Brain pericyte (primary cell): ENCODE measurements at regions not wholly inside any gene's neighbourhood (a gene's known extent, or its start where the extent isn't known, plus 50 kb on each side); places are given as distances from the start of the nearest gene placed in this dataset.
"Not testable (repeated sequence)": the region's sequence is repeated elsewhere in the genome, so short reads cannot be mapped to it uniquely, and the experiment has no call there.

Source experiments
- DNase-seq: peaks from one replicate; pipeline ENCODE4 v3.0.0-alpha.2; 2012; ENCODE audit warnings: low read depth, low spot score

DNA sequence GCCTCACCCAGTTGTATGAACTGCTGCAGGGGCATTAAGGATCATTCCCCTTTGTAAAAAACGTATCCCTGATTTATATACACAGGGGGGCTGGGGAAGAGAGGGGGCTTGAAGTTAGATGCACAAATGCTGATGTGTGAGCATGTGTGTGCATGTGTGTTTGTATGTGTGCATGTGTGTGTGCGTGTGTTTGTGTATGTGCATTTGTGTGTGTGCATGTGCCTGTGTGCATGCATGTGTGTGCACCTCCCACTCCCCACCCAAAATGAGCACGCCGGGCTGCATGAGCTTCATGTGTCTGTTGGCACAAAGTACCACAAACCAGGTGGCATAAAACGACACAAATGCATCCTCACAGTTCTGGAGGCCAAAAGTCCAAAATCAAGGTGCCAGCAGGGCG is 1315.2 kb downstream of the TBC1D22A start:
- DNase-seq: no peak

DNA sequence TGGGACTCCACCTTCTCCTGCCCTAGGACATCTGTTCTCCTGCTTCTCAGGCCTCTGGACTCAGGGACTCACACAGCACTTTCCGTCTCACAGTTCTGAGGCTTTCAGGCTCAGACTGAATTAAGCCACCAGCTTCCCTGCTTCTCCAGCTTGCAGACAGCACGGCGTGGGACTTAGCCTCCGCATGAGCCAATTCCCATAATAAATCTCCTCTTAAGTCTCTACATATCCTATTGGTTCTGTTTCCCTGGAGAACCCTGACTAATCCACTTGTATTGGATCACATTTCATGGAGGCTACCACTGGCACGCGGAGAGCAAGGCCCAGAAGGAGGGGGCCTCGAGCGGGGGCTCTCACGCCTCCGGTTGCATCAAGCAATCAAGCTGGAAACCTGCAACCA is 1313.6 kb downstream of the TBC1D22A start:
- no peak for DNase-seq

DNA sequence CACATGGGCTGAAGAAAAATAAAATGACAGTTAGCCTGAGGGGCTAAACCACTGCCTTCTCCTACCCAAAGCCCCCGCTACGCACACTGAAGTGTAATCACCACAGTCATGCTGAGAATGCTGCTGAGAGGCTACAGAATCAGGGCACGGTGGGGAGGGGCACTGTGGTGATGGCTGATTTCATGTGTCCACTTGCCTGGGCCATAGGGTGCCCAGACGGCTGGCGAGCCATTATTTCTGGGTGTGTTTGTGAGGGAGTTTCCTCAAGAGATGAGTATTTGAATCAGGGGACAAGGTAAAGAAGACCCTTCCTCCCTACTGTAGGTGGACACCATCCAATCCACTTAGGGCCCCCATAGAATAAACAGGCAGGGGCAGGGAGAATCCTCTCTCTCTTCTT is 1313.2 kb downstream of the TBC1D22A start:
- DNase-seq: no peak

DNA sequence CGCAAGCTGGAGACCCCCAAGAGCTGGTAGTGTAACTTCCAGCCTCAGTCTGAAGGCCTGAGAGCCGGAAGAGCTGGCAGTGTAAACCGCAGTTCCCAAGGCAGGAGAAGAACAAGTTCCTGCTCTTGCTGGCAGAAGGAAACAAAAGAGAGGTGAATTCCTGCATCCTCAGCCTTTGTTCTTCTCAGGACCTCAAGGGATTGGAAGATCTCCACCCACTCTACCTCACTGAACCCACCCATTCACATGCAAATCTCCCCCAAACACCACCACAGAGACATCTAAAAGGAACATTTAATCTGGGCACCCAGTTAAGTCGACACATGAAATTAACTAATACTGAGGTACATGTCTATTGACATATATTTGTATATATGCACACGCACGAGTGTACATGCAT is 1310.3 kb downstream of the TBC1D22A start:
- no peak for DNase-seq

DNA sequence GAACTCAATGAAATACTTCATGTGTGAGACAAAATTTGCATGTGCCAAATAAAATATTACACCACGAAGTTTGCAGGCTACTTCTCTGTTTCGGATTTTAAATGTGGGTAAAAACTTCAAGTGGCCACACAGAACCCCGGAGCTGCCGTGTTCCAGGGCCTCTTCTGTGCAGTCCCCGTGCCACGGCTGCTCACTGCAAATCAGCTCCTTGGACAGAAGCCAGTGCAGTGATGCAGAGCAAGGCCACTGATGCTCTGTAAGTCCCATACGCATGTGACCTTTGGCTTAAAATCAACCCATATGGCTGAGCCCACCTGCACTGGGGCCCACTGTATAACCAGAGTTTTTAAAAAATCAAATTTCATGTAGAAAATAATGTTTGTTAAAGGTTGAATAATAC is 1309.4 kb downstream of the TBC1D22A start:
- no peak for DNase-seq

DNA sequence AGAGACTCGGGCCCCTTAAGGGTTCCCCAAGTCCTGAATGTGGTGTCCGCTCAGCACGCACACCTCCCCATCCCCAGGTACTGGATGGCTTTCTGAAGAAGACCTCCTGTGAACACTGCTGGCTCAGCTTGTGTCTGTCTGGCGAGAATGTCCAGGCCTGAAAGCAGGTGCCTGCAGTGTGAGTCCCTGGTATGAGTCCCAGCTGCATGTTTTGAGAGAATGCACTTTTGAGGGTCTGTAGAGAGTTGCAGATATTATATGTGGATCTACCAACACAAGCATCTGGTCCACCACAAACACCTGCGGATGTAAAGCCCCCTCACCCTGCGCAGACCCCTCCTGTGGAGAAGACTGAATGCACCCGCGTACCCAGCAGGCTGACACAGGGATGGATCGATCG is 1308.9 kb downstream of the TBC1D22A start:
- no peak for DNase-seq

DNA sequence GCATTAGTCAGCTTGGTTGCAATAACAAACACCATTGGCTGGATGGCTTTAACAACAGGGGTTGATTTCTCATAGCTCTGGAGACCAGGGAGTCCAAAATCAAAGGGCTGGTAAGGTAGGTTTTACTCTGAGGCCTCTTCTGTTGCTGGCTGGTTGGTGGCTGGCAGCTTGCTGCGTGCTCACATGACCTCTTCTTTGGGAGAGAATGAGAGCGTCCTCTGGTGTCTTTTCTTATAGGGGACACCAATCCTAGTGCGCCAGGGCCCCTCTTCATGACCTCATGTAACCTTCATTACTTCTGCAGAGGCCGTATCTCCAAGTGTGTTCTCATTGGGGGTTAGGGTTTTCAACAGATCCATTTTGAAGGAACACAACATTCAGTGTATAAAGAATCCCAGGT is 1308.3 kb downstream of the TBC1D22A start:
- no peak for DNase-seq

DNA sequence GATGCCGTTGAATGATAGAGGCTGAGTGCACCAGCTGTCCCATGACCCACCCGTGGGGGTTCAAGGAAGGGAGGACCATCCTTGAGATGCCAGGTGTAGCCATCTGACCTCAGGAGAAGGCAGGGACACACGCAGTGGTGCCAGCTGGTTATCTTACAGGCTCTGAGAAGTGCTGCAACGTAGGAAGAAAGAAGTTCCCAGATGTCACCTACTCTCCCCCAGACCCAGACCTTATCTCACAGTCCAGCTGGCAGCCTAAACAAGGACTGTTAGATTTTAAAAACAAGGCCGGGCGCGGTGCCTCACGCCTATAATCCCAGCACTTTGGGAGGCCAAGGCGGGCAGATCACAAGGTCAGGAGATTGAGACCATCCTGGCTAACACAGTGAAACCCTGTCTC is 1307.6 kb downstream of the TBC1D22A start:
- DNase-seq: no peak

DNA sequence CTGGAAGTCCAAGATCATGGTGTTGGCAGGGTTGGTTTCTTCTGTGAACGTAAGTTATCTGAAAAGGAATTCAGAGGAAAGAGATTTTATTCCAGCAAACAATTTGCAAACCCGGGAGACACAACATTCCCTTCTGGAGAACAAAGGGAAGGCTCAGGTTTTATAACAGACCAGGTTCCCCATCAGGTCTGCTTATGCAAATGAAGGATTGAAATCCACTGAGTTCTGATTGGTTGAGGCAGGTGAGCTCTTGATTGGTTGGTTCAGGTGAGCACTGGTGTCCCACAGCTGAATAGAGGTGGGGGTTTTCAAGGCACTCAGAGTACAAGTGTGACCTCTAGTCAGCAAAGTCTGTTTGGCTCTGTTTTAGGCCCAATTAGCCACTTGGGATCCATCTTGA is 1306.8 kb downstream of the TBC1D22A start:
- no peak for DNase-seq

DNA sequence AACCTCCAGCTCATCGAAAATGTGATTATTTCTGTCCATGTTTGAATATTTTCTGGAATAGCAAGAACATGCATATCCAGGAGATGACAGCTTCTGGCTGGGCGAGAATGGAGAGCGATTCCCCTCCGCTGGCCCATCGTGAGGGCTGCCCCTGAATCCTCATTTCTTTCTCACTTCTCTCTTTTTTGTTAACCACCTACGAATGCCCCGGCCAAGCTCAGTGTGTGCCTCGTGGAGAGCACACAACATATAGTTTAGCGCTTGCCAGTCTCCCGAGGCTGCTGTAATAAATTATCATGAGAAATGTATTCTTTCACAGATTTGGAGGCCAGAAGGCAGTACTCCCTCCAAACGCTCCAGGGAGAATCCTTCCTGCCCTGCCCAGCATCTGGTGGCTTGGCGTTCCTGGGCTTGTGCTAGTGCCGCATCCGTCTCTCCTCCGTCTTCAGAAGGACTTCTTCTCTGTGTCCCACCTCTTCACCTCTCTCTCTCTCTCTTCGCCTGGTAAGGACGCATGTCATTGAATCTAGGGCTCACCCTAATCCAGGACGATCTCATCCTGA is 1306.0 kb downstream of the TBC1D22A start:
- no peak for DNase-seq

DNA sequence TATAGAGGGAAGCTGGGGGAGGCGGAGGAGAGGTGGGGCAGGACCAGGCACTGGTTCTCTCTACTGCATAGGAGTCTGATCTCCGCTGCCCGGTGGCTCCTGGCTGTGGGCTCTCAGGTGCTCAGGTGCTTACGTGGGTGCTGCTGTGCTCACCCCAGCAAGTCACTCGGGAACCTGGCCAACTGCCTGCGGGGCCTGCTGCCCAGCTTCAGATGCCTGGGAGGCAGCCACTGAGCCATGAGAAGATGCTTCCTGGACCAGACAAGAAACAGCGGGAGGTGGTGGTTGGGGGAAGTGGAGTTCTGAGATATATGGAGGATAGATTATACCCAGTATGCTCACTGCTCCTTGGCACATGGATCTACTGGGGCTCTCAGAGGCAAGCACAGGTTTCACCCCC is 1303.4 kb downstream of the TBC1D22A start:
- DNase-seq: no peak

DNA sequence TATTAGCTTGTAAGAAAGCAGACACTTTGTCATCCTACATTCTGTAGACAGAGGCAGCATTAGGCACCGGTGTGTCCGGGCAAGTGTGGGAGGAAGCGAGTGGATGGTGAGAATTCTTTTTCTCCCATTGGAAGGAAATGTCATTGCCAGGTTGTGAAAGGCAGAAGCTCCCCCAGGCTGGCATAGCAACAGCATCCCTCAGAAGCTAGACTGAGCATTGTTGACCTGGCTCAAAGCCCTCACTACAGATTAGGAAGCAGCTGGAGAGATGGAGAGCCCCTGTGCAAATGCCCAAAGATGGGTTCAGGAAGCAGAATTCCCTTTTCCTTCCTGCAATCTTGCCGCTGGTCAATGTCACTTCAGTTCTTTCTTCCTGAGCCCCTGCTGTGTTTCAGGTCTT is 1299.3 kb downstream of the TBC1D22A start:
- no peak for DNase-seq

DNA sequence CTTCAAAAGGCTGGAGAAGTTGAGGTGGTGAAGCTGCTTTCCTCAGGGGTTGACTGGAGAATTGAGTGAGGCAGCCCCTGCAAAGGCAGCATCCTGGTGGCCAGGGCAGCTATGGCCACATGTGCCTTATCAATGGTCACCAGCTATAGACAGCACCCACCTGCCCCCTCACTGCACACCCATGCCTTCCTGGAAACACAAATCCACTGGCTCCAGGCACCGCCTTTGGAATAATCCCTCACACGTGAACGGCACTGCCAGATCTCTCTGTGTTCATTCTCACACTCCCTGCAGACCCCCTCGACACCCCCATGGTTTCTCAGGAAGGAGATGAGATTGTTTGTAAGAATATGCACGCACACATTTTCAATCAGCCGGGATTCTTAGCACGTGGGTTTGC is 1297.8 kb downstream of the TBC1D22A start:
- DNase-seq: no peak

DNA sequence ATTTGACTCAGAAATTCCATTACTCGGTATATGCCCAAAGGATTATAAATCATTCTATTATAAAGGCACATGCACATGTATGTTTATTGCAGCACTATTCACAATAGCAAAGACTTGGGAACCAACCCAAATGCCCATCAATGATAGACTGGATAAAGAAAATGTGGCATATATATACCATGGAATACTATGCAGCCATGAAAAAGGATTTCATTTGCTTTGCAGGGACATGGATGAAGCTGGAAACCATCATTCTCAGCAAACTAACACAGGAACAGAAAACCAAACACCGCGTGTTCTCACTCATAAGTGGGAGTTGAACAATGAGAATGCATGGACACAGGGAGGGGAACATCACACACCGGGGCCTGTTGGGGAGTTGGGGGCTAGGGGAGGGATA is 1297.1 kb downstream of the TBC1D22A start:
- DNase-seq: not testable (repeated sequence)

DNA sequence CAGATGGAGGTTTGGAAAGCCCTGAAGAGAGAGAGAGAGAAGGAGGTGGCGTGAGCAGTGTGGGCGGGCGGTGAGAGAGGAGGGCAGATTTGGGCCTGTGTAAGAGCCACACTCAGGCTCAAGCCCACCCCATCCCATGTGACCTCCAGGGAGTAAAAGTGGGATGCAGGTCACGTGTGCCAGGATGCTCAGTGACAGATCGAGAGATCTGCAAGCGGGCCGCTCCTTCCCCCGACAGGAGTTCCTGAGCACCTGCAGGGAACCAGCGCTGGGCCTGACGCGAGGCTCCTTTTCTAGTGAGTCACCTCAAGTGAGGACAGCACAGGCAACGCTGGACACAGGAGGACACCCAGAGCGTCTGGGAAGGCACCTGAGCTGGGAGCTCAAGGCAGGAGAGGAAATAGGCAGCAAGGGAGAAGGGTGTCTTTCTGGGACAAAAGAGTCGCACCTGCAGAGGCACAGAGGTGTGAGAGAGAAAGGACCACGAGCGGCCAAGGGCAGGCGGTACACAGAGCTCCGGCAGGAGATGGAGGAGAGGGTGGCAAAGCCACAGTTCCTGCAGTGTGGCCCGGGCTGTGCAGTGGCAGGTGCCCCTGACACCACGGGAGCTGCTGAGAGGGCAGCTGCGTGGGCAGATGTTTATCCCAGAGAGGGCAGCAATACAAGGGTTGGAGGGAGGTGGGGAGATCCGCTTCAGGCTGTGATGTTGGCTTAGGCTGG is 1294.8 kb downstream of the TBC1D22A start:
- DNase-seq: no peak

DNA sequence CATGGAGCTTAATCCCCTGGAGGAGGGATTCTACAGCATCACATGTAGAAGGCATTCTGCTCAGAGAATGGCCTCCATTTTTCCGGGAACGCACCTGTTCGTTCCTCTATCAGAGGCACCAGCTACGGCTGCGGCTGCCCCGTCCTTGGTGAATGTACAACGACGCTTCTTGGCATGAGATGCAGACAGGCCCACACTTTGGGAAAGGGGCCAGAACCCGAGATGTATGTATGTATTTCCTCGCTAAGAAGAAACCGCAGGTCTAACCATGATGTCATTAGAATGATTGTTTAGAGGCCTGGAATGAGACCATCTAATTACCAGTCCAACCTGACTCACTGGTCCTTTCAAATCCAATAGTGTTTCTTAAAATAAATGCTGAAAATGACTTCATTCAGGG is 1293.4 kb downstream of the TBC1D22A start:
- DNase-seq: no peak

DNA sequence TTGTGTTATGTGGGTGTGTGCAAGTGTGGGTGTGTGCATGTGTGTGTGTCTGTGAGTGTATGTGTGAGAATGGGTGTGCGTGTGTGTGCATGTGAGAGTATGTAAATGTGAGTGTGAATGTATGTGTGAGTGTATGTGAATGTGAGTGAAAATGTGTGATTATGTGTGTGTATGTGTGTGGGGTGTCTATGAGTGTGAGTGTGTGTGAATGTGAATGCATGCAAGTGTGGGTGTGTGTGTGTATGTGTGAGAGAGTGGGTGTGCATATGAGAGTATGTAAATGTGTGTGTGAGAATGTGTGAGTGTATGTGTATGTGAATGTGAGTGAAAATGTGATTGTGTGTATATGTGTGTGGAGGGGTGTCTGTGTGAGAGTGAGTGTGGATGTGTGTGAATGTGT is 1292.7 kb downstream of the TBC1D22A start:
- no peak for DNase-seq

DNA sequence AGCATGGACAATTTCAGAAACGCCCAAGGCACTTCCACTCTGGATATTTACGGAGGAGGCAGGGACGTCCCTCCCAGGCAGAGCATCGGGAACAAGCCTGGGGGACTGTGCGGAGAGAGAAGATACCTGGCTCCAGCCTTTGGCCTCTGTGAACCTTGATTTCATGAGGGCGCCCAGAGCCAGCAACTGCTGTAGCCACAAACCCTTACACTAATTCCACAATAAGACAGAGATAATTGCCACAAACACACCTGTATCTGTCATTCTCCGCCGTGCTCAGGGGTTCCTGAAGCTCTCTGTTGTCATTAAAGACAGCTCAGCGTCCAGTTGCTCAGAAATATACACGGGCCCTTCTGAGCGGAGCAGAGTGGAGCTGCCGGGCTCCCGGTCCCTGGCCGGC is 1292.1 kb downstream of the TBC1D22A start:
- no peak for DNase-seq

DNA sequence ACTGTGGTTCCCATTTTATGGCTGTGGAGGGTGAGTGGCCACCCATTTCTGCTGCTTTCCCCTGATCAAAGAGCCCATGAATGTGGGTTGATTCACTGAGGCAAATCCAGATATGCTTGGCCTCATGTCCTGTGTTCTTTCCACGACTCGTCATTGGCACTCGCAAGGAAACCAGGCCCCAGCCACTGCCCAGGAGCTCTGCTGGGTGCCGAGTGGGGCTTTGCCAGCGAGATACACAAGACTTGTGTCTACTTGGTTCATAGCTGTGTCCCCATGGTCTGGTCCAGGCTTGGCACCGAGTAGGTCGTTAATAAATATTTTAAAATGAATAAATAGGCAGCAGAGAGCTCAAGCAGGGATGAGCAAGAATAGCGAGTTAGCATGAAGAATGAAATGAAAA is 1291.5 kb downstream of the TBC1D22A start:
- DNase-seq: no peak

DNA sequence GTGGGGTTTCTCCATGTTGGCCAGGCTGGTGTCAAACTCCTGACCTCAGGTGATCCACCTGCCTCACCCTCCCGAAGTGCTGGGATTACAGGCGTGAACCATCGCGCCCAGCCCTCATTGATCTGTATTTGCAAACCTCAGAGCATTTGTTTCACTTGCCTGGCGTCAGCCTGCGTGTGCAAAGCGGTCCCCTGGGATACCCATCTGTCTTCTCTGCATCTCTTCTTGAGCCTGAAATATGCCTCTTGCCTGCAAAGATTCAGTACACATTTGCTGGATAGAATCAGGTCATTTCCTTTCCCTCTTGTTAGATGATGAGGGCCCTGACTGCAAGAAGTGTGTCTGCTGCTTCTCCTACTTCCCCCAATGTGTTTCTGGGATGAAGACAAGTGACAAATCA is 1291.0 kb downstream of the TBC1D22A start:
- no peak for DNase-seq

DNA sequence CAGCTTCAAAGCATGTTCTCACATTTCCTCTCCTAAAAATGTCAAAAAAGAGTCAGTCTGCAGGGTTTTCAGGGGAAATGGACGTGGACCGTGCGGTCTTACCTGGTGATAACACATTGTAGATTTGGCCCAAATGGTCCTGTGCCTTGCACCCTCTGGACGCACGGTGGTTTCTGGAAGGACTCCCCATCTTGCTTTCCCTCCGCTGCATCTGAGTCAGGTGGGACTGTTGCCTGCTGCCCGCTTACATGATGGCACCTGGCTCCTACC is 1290.1 kb downstream of the TBC1D22A start:
- DNase-seq: no peak

DNA sequence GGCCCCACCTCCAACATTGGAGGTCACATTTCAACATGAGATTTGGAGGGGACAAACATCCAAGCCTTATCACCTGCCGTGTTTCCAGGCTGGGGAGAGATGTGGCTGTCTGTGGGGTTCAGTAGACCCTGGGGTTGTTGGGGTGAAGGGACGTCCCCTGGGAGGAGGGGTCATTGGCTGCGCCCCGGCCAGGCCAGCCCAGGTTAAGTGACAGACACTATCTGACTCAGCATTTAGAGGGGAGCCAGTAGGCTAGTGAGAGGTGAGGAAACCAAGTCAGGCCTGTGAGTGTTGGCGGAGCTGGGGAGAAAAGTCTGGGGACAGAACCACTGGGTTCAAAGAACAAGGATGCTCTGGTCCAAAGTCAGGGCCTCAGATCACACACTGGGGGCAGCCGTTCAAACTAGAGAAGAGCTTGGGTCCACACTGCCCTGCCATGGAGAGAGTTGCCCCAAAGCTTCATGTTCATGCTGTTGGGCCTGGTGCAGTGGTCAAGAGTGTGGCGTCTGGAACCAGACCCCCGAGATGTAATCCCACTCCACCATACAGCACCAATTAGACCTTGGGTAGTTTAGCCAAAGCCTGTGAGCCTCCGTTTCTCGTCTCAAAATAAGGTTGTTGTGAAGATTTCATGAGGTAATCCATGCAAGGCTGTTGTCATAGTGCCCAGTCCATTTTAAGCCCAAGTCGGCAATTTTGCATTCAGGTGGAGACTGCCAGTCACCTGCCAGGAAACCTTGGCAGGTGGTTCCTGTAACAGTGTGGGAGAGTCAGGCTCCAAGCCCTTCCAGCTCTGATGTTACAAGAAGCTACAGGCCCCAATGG is 1289.6 kb downstream of the TBC1D22A start:
- DNase-seq: no peak

DNA sequence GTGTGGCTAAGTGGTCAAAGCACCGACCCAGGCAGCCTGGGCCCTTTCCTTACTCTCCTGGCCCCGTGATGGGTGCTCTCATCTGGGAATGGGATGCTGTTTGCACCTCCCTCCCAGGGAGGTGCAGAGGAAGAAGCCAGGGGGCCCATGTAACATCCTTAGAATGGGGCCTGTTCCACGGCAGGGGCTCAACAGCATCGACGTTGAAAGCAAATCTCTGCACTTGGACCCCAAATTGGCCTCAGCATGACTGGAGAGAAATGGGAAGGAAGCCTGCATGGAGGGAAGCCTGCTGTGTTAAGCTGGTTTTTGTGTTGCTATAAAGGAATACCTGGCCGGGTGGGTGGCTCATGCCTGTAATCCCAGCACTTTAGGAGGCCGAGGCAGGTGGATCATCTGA is 1288.4 kb downstream of the TBC1D22A start:
- no peak for DNase-seq
